ENCODE measurements at regions not wholly inside any gene's neighbourhood (a gene's known extent, or its start where the extent isn't known, plus 50 kb on each side); places are given as distances from the start of the nearest gene placed in this dataset.

DNA sequence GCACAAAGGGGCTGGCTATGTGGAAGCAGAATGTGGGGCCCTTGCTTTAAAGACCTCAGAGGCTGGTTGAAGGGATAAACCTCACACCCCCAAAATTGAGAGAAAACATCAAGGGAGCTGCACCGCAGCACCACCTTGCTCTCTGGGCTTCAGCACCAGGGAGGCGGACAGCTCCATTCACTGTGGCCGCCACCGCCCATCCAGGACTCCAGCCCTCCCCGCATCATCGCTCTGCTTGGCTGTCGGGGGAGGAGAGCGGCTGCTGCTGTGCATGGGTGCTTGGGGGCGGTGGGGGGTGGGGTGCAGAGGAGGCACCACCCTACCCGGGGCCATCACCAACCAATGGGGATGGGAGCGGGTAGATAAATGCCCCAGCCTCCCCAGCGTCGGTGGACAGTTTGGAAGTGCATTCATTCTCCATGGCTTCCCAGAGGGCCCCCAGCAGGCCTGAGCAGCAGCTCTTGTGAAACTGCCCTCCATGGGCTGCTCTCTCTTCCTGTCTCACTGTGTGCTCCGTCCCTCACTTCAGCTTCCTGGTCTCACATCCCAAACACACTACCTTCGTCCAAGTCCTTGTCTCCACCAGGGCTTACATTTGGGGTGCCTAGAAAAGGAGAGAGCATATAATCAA, 75.7 kb upstream of the BHLHE23 start:
- H3K4me1 ChIP-seq = no peaks in the 10 kb centered on the region
- H3K36me3 ChIP-seq = no peaks in the 10 kb centered on the region
- H3K27ac ChIP-seq (replicated peaks in 1 of 4) = no peak overlapping the region
- H3K4me3 ChIP-seq = no peak overlapping the region
- intact Hi-C loops (cut with DNase I) = no loop called here
- DNase-seq (ENCODE audit: extremely low spot score) = no peak
- TF ChIP-seq POLR2A (IDR thresholded peaks at IDR 0.05; ENCODE audit: low read depth) = no peak
- TF ChIP-seq, protein P1, sequence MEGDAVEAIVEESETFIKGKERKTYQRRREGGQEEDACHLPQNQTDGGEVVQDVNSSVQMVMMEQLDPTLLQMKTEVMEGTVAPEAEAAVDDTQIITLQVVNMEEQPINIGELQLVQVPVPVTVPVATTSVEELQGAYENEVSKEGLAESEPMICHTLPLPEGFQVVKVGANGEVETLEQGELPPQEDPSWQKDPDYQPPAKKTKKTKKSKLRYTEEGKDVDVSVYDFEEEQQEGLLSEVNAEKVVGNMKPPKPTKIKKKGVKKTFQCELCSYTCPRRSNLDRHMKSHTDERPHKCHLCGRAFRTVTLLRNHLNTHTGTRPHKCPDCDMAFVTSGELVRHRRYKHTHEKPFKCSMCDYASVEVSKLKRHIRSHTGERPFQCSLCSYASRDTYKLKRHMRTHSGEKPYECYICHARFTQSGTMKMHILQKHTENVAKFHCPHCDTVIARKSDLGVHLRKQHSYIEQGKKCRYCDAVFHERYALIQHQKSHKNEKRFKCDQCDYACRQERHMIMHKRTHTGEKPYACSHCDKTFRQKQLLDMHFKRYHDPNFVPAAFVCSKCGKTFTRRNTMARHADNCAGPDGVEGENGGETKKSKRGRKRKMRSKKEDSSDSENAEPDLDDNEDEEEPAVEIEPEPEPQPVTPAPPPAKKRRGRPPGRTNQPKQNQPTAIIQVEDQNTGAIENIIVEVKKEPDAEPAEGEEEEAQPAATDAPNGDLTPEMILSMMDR (IDR thresholded peaks at IDR 0.05) = no peak
- no peak for TF ChIP-seq POLR2AphosphoS5 (IDR thresholded peaks at IDR 0.05)
- TF ChIP-seq EP300 (IDR thresholded peaks at IDR 0.05) = no peak
- 16% methylated on average over 15 of the region's 15 CpGs for WGBS
- H3K9me3 ChIP-seq = peaks cover 0 to 36% (median 23%) of the 10 kb centered on the region in 4 donors
- peaks cover 0 to 83% (median 0%) of the 10 kb centered on the region in 4 donors for H3K27me3 ChIP-seq

GRCh38 chr20:63081831-63082230, 75.1 kb upstream of the BHLHE23 start:
- H3K36me3 ChIP-seq = no peaks in the 10 kb centered on the region
- peaks cover 0 to 39% (median 29%) of the 10 kb centered on the region in 4 donors for H3K9me3 ChIP-seq
- H3K4me1 ChIP-seq = no peaks in the 10 kb centered on the region
- no peak overlapping the region for H3K27ac ChIP-seq (replicated peaks in 1 of 4)
- no peak overlapping the region for H3K4me3 ChIP-seq
- TF ChIP-seq POLR2AphosphoS5 (IDR thresholded peaks at IDR 0.05) (no peak), POLR2A (IDR thresholded peaks at IDR 0.05; ENCODE audit: low read depth) (no peak), EP300 (IDR thresholded peaks at IDR 0.05) (no peak)
- TF ChIP-seq, protein P1 (IDR thresholded peaks at IDR 0.05) = no peak
- intact Hi-C loops (cut with DNase I) = no loop called here
- DNase-seq (ENCODE audit: extremely low spot score) = no peak
- WGBS = 51% methylated on average over 9 of the region's 10 CpGs
- peaks cover 0 to 77% (median 2%) of the 10 kb centered on the region in 4 donors for H3K27me3 ChIP-seq

DNA sequence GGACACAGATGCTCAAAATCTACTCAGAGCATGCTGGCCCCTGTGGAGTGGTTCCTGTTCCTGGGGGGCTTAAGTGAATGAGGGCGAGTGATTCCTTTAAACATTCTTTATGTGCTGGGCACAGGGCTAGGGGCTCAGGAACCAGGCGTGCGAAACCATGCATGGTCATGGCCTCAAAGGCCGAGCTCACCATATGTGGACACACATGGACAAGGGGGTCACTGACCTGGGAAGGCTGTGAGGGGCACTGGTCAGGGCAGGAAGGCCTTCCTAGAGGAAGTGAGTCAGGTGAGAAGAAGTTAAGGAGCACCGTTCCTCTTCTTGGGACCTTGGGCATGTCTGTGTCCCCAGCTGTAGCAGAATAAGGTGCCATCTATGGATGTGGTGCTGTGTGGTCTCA, 74.6 kb upstream of the BHLHE23 start:
- Histone ChIP-seq H3K27ac (replicated peaks in 1 of 4) (no peak overlapping the region), H3K4me1 (no peaks in the 10 kb centered on the region), H3K27me3 (peaks cover 0 to 74% (median 2%) of the 10 kb centered on the region in 4 donors), H3K9me3 (peaks cover 0 to 42% (median 33%) of the 10 kb centered on the region in 4 donors), H3K4me3 (no peak overlapping the region), H3K36me3 (no peaks in the 10 kb centered on the region)
- intact Hi-C loops (cut with DNase I) = no loop called here
- no peak for DNase-seq (ENCODE audit: extremely low spot score)
- TF ChIP-seq POLR2A (IDR thresholded peaks at IDR 0.05; ENCODE audit: low read depth) (no peak), EP300 (IDR thresholded peaks at IDR 0.05) (no peak), POLR2AphosphoS5 (IDR thresholded peaks at IDR 0.05) (no peak)
- TF ChIP-seq, protein P1 (IDR thresholded peaks at IDR 0.05) = no peak
- 83% methylated on average over 5 of the region's 5 CpGs for WGBS

GRCh38 chr20:63080811-63081210, 74.0 kb upstream of the BHLHE23 start:
- intact Hi-C loops (cut with DNase I) = no loop called here
- Histone ChIP-seq H3K4me3 (no peak overlapping the region), H3K27ac (replicated peaks in 1 of 4) (no peak overlapping the region), H3K4me1 (no peaks in the 10 kb centered on the region), H3K9me3 (peaks cover 0 to 47% (median 34%) of the 10 kb centered on the region in 4 donors), H3K36me3 (no peaks in the 10 kb centered on the region), H3K27me3 (peaks cover 0 to 77% (median 2%) of the 10 kb centered on the region in 4 donors)
- 80% methylated on average over 4 of the region's 4 CpGs for WGBS
- no peak for DNase-seq (ENCODE audit: extremely low spot score)
- TF ChIP-seq, protein P1 (IDR thresholded peaks at IDR 0.05) = no peak
- TF ChIP-seq POLR2A (IDR thresholded peaks at IDR 0.05; ENCODE audit: low read depth) (no peak), POLR2AphosphoS5 (IDR thresholded peaks at IDR 0.05) (no peak), EP300 (IDR thresholded peaks at IDR 0.05) (no peak)

- 80% methylated on average over 8 of the region's 10 CpGs for WGBS
- no peak overlapping the region for H3K27ac ChIP-seq (replicated peaks in 1 of 4)
- DNase-seq (ENCODE audit: extremely low spot score) = no peak
- no peaks in the 10 kb centered on the region for H3K36me3 ChIP-seq
- no peak overlapping the region for H3K4me3 ChIP-seq
- no peak for TF ChIP-seq POLR2A (IDR thresholded peaks at IDR 0.05; ENCODE audit: low read depth)
- H3K27me3 ChIP-seq = peaks cover 0 to 75% (median 2%) of the 10 kb centered on the region in 4 donors
- H3K4me1 ChIP-seq = no peaks in the 10 kb centered on the region
- peaks cover 0 to 51% (median 34%) of the 10 kb centered on the region in 4 donors for H3K9me3 ChIP-seq
- intact Hi-C loops (cut with DNase I) = no loop called here
Measured at GRCh38 chr20:63080411-63080810, 73.6 kb upstream of the BHLHE23 start.
